HFF-Myc (cell line): ENCODE measurements at regions not wholly inside any gene's neighbourhood (a gene's known extent, or its start where the extent isn't known, plus 50 kb on each side); places are given as distances from the start of the nearest gene placed in this dataset.
"Not testable (repeated sequence)": the region's sequence is repeated elsewhere in the genome, so short reads cannot be mapped to it uniquely, and the experiment has no call there.

Source experiments
- DNase-seq: peaks from one replicate; pipeline ENCODE4 v3.0.0-alpha.2; 2011; ENCODE audit warnings: low read depth; ENCODE audit errors: extremely low read depth
- H3K4me3 ChIP-seq: replicated peaks from 2 replicates; pipeline ENCODE4 v1.5.1; 2011; ENCODE audit warnings: low read depth, mild to moderate bottlenecking, control low read depth, low read length
- CTCF ChIP-seq: IDR thresholded peaks from 2 replicates; pipeline ENCODE4 v1.5.1; 2012; ENCODE audit warnings: mild to moderate bottlenecking, low read depth, low read length, control low read depth; ENCODE audit errors: missing control alignments

GRCh38 chr6:78253618-78254017 lies 600.8 kb downstream of the MEI4 start:
- no peak overlapping the region for H3K4me3 ChIP-seq
- no peak for DNase-seq
- TF ChIP-seq CTCF, result no peak

DNA sequence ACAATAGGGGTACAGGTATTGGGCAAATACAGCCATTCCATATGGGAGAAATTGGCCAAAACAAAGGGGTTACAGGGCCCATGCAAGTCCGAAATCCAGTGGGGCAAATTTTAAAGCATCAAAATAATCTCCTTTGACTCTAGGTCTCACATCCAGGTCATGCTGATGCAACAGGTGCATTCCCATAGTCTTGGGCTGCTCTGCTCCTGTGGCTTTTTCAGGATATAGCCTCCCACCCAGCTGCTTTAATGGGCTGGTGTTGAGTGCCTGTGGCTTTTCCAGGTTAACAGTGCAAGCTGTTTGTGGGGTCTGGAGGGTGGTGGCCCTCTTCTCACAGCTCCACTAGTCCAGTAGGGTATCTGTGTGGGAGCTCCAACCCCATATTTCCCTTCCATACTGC lies 607.1 kb downstream of the MEI4 start:
- DNase-seq, result no peak
- TF ChIP-seq CTCF, result no peak
- H3K4me3 ChIP-seq, result no peak overlapping the region

GRCh38 chr6:78260427-78260826 lies 606.9 kb upstream of the IRAK1BP1 start:
- H3K4me3 ChIP-seq, DNase-seq: not testable (repeated sequence)

- H3K4me3 ChIP-seq, result no peak overlapping the region
- DNase-seq, result no peak
- no peak for TF ChIP-seq CTCF
Observed at GRCh38 chr6:78268591-78269452, 598.5 kb upstream of the IRAK1BP1 start.

DNA sequence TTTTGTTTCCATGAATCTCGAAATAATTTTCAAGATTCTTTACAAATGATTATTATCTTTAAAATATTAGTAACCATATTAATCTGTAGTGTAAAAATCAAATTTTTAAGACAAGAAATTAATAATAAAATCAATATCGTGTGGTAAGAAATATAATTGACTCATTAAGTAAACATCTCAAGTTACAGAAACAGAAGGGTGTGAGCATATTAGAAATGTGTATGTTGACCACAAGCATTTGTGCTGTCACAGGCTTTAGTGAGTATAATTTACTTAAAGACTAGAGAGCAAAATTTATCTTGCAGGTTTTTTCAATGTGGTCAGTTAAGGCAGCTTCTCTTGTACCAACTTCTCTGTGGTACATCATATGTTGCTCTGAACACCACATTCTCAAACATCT lies 566.5 kb upstream of the IRAK1BP1 start:
- no peak for TF ChIP-seq CTCF
- no peak for DNase-seq
- H3K4me3 ChIP-seq, result no peak overlapping the region

DNA sequence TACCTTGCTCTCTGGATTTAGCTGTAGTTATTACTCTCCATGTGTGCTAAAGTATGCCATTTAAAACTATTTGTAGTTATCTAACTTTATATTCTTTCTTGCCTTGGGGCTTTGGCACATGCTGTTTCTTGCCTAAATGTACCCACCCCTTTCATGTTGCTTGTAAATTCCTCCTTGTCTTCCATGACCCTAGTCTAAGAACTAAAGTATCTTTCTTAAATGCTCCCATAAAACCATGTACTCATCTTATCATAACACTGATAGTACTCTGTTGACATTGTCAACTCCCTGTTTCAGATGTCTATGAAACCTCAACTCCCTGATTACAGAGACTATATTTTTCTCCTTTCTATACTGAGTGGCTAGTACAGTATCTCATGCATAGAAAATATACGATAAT lies 564.9 kb upstream of the IRAK1BP1 start:
- no peak for TF ChIP-seq CTCF
- no peak overlapping the region for H3K4me3 ChIP-seq
- no peak for DNase-seq

DNA sequence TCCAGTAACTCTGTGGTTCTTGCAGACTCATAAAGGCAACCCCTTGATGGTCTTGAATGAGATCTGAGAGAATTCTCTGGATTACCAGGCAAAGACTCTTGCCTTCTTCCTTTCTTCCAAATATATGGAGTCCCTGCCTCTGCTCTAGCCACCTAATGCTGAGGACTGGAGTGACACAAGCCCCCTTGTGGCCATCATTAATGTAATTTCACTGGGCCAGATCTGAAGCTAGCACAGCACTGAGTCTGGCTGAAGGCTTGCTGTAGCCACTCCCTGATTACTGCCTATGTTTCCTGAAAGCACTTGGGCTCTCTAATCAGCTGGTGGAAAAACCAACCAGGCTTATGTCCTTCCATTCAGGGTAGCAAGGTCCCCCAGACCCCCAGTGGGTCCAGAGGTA lies 559.3 kb upstream of the IRAK1BP1 start:
- no peak for DNase-seq
- no peak overlapping the region for H3K4me3 ChIP-seq
- no peak for TF ChIP-seq CTCF
